Uterus (tissue), 3 donors: ENCODE measurements at regions not wholly inside any gene's neighbourhood (a gene's known extent, or its start where the extent isn't known, plus 50 kb on each side); places are given as distances from the start of the nearest gene placed in this dataset.

ENCODE experiments used
- DNase-seq, 2 donors: peaks; one replicate each; pipeline ENCODE4 v3.0.0-alpha.2; 2019 to 2020
- H3K27ac ChIP-seq, 2 donors: fragments of 200-600 bp; sonication (generic); 1 replicate in 1 of 2; 2 replicates in 1 of 2; pipeline ENCODE4 v1.5.1; 2016 to 2018
- H3K27me3 ChIP-seq, 2 donors: fragments of 200-600 bp; sonication (generic); one replicate each; pipeline ENCODE4 v1.5.1; 2018 to 2019; ENCODE audit warnings: control low read depth in 1 of 2
- H3K36me3 ChIP-seq, 2 donors: fragments of 200-600 bp; sonication (generic); one replicate each; pipeline ENCODE4 v1.5.1; 2019; ENCODE audit warnings: control low read depth in 1 of 2
- H3K4me1 ChIP-seq, 2 donors: fragments of 200-600 bp; sonication (generic); one replicate each; pipeline ENCODE4 v1.5.1; 2018 to 2019; ENCODE audit warnings: control low read depth in 1 of 2
- H3K4me3 ChIP-seq, 2 donors: fragments of 200-600 bp; sonication (generic); 1 replicate in 1 of 2; 2 replicates in 1 of 2; pipeline ENCODE4 v1.5.1; 2018 to 2019; ENCODE audit warnings: mild to moderate bottlenecking in 1 of 2
- H3K9me3 ChIP-seq, 2 donors: fragments of 200-600 bp; sonication (generic); one replicate each; pipeline ENCODE4 v1.5.1; 2019; ENCODE audit warnings: control low read depth in 1 of 2
- POLR2A ChIP-seq, 2 donors: fragments of 450-650 bp; IDR thresholded peaks; one replicate each; pipeline ENCODE4 v1.6.1; 2016; ENCODE audit warnings: antibody characterized with exemption in 2 of 2, mild to moderate bottlenecking in 1 of 2, moderate library complexity in 1 of 2
- intact Hi-C: fragments of 100-400 bp; cut with DNase I; formaldehyde crosslinking; loops from one replicate; pipeline ENCODE4 v1.15.1; 2023; ENCODE audit warnings: low total_unique reads
- TF ChIP-seq, protein P1 (sequence below), 4 experiments: fragments of 200-600 bp in 2 of 4; fragments of 450-650 bp in 2 of 4; sonication (generic) in 2 of 4; IDR thresholded peaks; one replicate each; pipeline ENCODE4 v1.5.1; 2016 to 2019; ENCODE audit warnings: antibody characterized with exemption in 4 of 4, mild to moderate bottlenecking in 2 of 4, moderate library complexity in 1 of 4
- donor health status: DM: yes; HTN: yes; CAD: no.

DNA sequence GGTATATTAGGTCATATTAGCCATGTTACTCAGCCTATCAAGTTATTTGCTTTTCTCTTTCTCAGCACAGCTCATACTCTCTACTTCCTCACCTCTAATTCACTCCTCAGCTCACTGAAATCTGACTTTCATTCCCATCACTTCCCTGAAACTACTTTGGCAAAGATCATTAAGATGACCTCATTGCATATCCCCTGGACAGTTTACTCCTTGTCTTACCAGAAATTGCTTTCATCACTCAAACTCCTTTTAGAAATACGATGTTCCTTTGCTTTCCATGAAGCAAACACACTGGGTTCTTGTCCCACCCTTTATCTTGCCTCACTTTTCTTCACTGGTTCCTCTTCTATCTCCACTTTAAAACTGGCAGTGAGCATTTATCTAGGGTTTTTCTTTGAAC is 354.4 kb downstream of the TUSC7 start:
- no peak for DNase-seq
- no peaks in the 10 kb centered on the region for H3K36me3 ChIP-seq
- no peaks in the 10 kb centered on the region for H3K9me3 ChIP-seq
- no peak overlapping the region for H3K4me3 ChIP-seq
- H3K27me3 ChIP-seq: no peaks in the 10 kb centered on the region
- no peaks in the 10 kb centered on the region for H3K4me1 ChIP-seq
- intact Hi-C loops: no loop called here
- TF ChIP-seq, protein P1, sequence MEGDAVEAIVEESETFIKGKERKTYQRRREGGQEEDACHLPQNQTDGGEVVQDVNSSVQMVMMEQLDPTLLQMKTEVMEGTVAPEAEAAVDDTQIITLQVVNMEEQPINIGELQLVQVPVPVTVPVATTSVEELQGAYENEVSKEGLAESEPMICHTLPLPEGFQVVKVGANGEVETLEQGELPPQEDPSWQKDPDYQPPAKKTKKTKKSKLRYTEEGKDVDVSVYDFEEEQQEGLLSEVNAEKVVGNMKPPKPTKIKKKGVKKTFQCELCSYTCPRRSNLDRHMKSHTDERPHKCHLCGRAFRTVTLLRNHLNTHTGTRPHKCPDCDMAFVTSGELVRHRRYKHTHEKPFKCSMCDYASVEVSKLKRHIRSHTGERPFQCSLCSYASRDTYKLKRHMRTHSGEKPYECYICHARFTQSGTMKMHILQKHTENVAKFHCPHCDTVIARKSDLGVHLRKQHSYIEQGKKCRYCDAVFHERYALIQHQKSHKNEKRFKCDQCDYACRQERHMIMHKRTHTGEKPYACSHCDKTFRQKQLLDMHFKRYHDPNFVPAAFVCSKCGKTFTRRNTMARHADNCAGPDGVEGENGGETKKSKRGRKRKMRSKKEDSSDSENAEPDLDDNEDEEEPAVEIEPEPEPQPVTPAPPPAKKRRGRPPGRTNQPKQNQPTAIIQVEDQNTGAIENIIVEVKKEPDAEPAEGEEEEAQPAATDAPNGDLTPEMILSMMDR (IDR thresholded peaks at IDR 0.05): no peak
- TF ChIP-seq POLR2A (IDR thresholded peaks at IDR 0.05): no peak
- H3K27ac ChIP-seq: no peak overlapping the region

DNA sequence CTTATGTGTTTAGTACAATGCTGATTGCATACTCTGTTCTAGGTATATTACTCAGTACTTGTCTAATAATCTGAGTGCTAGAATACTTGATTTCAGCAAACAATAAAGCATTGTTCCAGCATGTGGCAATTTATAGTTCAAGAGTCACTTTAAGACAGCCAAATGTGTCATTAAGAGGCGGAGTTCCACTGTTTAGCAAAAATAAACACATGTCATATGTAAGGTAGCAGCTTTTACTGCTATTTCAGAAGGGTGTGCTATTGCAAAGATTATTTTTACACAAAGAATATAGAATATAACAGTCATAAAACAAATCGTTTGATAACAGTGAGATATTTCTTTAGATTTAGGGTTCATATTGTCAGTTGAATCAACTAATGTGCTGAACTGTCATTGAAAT is 358.7 kb downstream of the TUSC7 start:
- DNase-seq: no peak

DNA sequence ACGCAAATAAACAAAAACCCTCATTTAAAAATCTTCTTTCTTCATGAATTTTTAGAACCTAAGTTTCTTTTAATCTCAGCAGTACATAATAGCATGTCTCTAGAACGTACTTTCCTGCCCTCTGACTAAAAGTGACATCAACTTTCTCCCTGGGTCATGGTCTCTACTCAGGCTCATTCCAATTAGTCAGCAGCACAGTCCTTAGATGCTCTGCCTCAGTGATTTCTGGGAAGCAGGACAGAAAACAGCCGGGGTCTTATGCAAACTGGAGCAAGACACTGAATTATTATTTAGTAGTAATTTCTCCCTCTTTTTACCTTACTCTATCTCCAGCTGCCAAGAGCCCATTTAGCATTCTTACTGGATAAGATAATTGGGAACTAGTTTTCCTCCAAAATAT is 365.2 kb downstream of the TUSC7 start:
- Histone ChIP-seq H3K4me1 (no peaks in the 10 kb centered on the region), H3K27me3 (no peaks in the 10 kb centered on the region), H3K9me3 (no peaks in the 10 kb centered on the region), H3K4me3 (no peak overlapping the region), H3K36me3 (no peaks in the 10 kb centered on the region), H3K27ac (no peak overlapping the region)
- intact Hi-C loops: no loop called here
- DNase-seq: no peak
- TF ChIP-seq, protein P1 (IDR thresholded peaks at IDR 0.05): no peak
- no peak for TF ChIP-seq POLR2A (IDR thresholded peaks at IDR 0.05)

More for the DNA sequence above, 358.7 kb downstream of the TUSC7 start:
- Histone ChIP-seq H3K36me3 (no peaks in the 10 kb centered on the region), H3K9me3 (no peaks in the 10 kb centered on the region), H3K27me3 (no peaks in the 10 kb centered on the region), H3K4me3 (no peak overlapping the region), H3K27ac (no peak overlapping the region), H3K4me1 (no peaks in the 10 kb centered on the region)
- no peak for TF ChIP-seq POLR2A (IDR thresholded peaks at IDR 0.05)
- TF ChIP-seq, protein P1 (IDR thresholded peaks at IDR 0.05): no peak
- intact Hi-C loops: no loop called here

DNA sequence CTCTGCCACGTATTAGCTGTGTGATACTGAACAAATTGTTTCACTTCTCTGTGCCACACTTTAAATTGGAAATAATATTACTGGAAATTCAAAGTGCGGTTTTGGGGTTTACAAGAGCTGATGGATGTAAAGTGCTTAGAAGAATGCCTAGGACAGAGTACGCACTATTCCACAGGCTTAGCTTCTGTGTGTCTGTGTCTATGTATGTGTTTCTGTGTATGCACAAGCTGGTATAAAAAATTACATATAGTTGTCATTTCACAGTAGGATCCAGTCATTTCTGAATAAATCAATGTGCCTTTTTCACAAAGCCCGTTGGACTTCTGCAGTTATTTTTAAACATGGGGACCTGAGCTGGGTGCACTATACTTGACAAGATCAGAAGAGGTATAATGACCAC is 370.4 kb downstream of the TUSC7 start:
- Histone ChIP-seq H3K4me3 (no peak overlapping the region), H3K4me1 (no peaks in the 10 kb centered on the region), H3K27ac (no peak overlapping the region), H3K27me3 (no peaks in the 10 kb centered on the region), H3K9me3 (no peaks in the 10 kb centered on the region), H3K36me3 (no peaks in the 10 kb centered on the region)
- intact Hi-C loops: no loop called here
- no peak for DNase-seq
- no peak for TF ChIP-seq POLR2A (IDR thresholded peaks at IDR 0.05)
- TF ChIP-seq, protein P1 (IDR thresholded peaks at IDR 0.05): no peak

DNA sequence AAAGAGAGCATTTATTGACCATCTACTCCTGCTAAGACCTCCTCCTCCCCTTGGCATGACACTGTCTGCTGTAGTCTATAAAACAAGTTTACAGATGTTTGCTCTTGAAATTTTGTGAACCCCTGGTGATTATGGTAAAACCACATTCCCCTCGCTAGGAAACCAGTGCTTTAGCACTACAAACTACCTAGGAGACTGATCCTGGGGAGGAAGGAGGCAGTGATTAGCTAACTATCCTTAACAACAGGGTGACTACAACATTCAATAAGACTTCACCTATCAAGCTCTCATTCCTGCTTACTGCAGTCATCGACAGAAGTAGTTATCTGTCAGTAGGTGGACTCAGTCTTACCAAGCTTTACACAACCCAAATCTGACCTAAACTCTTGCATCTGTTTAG is 371.3 kb downstream of the TUSC7 start:
- intact Hi-C loops: no loop called here
- TF ChIP-seq, protein P1 (IDR thresholded peaks at IDR 0.05): no peak
- TF ChIP-seq POLR2A (IDR thresholded peaks at IDR 0.05): no peak
- Histone ChIP-seq H3K4me3 (no peak overlapping the region), H3K27me3 (no peaks in the 10 kb centered on the region), H3K4me1 (no peaks in the 10 kb centered on the region), H3K36me3 (no peaks in the 10 kb centered on the region), H3K9me3 (no peaks in the 10 kb centered on the region), H3K27ac (no peak overlapping the region)
- no peak for DNase-seq
